Jurkat, Clone E6-1 (cell line): ENCODE measurements at regions not wholly inside any gene's neighbourhood (a gene's known extent, or its start where the extent isn't known, plus 50 kb on each side); places are given as distances from the start of the nearest gene placed in this dataset.
"Not testable (repeated sequence)": the region's sequence is repeated elsewhere in the genome, so short reads cannot be mapped to it uniquely, and the experiment has no call there.

ENCODE experiments used
- DNase-seq: peaks from one replicate; pipeline ENCODE4 v3.0.0-alpha.2; 2011; ENCODE audit warnings: low read depth, low spot score
- H3K4me3 ChIP-seq: 2 replicates; pipeline ENCODE4 v1.5.1; 2011; ENCODE audit warnings: mild to moderate bottlenecking, low read length, control low read depth, moderate library complexity

DNA sequence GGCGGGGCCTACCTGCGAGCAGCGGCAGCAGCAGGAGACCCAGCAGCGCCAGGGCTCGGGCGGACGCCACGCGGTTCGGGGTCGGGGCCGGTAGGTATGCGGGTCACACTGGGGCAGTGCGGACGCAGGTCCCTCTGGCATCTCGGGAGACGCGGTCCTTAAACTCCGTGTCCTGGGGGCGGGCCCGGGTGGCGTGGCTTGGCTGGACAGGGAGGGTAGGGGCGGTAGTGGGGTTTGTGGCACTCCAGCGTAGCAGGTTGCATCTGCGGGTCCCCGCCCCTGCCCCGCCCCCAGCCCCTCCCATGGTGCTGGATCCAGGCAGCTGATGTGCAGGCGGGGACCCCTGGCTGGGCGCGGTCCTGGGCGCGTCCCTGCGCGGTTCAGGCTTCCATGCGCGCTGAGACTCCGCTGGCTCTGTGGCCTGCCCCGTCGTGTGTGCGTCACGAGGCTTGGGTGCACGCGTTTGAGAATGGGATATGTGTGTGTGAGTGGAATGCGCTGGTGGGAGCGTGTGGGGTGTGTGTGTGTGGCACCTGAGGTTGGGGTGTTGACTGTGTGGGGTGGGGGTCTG lies 96.1 kb downstream of the WTIP start:
- no peak for DNase-seq
- H3K4me3 ChIP-seq: no peak overlapping the region

DNA sequence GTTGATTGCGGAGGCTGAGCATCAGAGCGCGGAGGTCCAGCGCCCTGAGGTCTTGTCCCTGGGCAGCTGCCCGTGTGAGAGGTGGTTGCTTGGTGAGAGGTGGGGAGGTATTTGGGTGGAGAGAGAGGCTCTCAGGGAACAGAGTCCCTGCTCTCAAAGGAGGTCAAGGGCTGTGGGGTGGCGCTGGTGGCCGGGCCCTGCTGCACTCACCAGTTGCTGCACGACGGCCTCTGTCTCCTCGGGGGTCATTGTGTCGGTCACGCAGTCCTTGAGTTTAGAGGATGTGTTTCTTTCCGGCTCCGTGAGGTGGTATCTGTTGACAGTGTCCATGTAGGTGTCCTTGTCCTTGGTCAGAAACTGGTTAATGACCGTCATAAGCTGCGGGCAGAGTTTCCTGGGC lies 95.5 kb downstream of the WTIP start:
- no peak overlapping the region for H3K4me3 ChIP-seq
- DNase-seq: no peak

- DNase-seq: no peak
- no peak overlapping the region for H3K4me3 ChIP-seq
Measured at GRCh38 chr19:34576292-34576691, 94.7 kb downstream of the WTIP start.

- no peak overlapping the region for H3K4me3 ChIP-seq
- DNase-seq: no peak
Measured at GRCh38 chr19:34575206-34575605, 93.6 kb downstream of the WTIP start.

- peak; percentile 15 for DNase-seq
- H3K4me3 ChIP-seq: no peak overlapping the region
Measured at GRCh38 chr19:34574704-34575103, 93.1 kb downstream of the WTIP start.

DNA sequence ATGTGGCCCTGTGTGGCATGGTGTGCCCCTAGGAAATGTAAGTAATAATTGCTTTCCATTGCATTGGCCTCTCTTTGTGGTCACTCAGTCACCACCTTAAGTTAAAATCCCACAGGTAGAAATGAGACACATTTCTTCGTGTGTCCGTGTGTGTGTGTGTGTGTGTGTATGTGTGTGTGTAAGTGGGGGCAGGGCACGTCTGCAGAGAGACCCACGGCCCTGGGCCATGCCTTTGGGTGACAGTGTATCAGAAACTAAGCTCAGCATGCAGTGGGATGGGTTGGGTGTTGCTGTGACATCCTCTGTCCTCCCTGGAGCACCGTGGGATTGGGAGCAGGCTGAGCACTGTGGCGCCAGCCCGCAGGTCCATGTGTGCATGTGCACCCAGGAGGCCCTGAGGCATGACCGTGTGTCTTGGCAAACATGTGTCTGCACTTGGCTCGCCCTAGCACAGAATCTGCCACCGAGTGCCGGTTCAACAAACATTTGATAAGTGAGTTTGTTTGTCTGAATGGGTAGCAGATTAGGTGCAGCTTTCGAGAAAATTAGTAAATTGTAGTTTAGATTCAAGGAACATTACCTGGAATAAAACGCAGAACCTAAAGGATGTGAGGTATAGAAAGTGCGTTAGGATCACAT lies 91.8 kb downstream of the WTIP start:
- H3K4me3 ChIP-seq: no peak overlapping the region
- DNase-seq: no peak

- not testable (repeated sequence) for DNase-seq, H3K4me3 ChIP-seq
Measured at GRCh38 chr19:34570140-34570539, 88.6 kb downstream of the WTIP start.

DNA sequence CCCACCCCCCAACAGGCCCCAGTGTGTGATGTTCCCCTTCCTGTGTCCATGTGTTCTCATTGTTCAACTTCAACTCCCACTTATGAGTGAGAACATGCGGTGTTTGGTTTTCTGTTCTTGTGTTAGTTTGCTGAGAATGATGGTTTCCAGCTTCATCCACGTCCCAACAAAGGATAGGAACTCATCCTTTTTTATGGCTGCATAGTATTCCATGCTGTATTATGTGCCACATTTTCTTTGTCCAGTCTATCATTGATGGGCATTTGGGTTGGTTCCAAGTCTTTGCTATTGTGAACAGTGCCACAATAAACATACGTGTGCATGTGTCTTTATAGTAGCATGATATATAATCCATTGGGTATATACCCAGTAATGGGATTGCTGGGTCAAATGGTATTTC lies 80.8 kb downstream of the WTIP start:
- not testable (repeated sequence) for DNase-seq, H3K4me3 ChIP-seq
